ENCODE measurements at regions not wholly inside any gene's neighbourhood (a gene's known extent, or its start where the extent isn't known, plus 50 kb on each side); places are given as distances from the start of the nearest gene placed in this dataset.

- Histone ChIP-seq H3K4me1 (ENCODE audit: control insufficient read depth, low read depth, low read length) (no peaks in the 10 kb centered on the region), H3K27me3 (ENCODE audit: control insufficient read depth, insufficient read depth, low read length) (no peaks in the 10 kb centered on the region), H3K9me3 (ENCODE audit: control insufficient read depth, low read depth, low read length) (no peaks in the 10 kb centered on the region), H3K27ac (ENCODE audit: low read length) (no peak overlapping the region), H3K36me3 (ENCODE audit: control insufficient read depth, low read depth, low read length) (no peaks in the 10 kb centered on the region), H3K4me3 (ENCODE audit: low read length) (no peak overlapping the region), H3K9ac (ENCODE audit: low read length) (no peak overlapping the region)
Measured at GRCh38 chr9:99471033-99471432, 249.0 kb downstream of the SEC61B start.

DNA sequence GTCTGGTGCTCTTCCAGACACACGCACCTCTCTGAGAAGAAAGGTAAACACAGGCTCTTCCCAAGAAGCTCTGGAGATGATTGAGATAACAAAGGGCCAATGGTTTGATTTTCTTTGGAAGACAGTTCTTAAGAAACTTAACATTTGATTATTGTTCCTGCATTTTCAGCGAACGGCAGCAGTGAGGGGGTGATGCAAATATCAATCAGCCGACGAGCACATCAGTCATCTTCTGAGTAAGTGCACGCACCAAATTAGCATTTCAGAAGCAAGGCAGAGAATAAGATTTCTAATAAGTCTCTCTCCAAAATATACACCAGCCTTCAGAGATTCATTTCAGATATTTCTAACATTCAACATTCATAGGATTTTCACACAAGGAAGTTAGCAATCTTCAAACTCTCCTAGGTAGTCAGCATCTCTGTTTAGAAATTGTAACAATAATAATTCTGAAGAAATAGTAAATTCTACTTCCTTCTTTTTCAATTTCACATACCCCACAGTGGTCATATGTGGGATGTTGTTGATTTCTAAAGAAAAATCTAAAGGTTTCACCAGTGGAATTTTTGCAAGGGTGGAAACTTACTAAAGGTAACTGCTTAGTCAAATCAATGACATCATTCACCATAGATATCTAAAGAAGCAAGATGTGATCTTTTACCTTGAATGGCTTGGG, 250.3 kb downstream of the SEC61B start:
- no peak overlapping the region for H3K9ac ChIP-seq (ENCODE audit: low read length)
- no peaks in the 10 kb centered on the region for H3K27me3 ChIP-seq (ENCODE audit: control insufficient read depth, insufficient read depth, low read length)
- H3K27ac ChIP-seq (ENCODE audit: low read length) = no peak overlapping the region
- H3K9me3 ChIP-seq (ENCODE audit: control insufficient read depth, low read depth, low read length) = no peaks in the 10 kb centered on the region
- no peaks in the 10 kb centered on the region for H3K36me3 ChIP-seq (ENCODE audit: control insufficient read depth, low read depth, low read length)
- no peak overlapping the region for H3K4me3 ChIP-seq (ENCODE audit: low read length)
- peaks cover 8% of the 10 kb centered on the region for H3K4me1 ChIP-seq (ENCODE audit: control insufficient read depth, low read depth, low read length)

DNA sequence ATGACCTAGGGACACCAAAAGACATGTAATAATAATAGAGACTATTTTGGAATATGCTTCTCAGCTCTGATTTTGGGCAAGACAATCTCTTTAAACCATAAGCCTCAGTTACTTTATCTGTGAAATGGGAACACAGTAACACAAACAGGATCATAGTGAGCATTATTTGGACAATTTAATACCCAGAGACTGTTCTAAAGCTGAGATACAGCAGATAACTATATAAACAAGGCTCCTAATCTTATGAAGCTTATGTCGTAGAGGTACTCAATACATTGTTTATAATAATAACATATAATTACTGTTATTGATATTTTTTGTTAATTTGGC, 250.8 kb downstream of the SEC61B start:
- Histone ChIP-seq H3K27ac (ENCODE audit: low read length) (no peak overlapping the region), H3K9me3 (ENCODE audit: control insufficient read depth, low read depth, low read length) (no peaks in the 10 kb centered on the region), H3K36me3 (ENCODE audit: control insufficient read depth, low read depth, low read length) (no peaks in the 10 kb centered on the region), H3K4me3 (ENCODE audit: low read length) (no peak overlapping the region), H3K4me1 (ENCODE audit: control insufficient read depth, low read depth, low read length) (peaks cover 12% of the 10 kb centered on the region), H3K27me3 (ENCODE audit: control insufficient read depth, insufficient read depth, low read length) (no peaks in the 10 kb centered on the region), H3K9ac (ENCODE audit: low read length) (no peak overlapping the region)

DNA sequence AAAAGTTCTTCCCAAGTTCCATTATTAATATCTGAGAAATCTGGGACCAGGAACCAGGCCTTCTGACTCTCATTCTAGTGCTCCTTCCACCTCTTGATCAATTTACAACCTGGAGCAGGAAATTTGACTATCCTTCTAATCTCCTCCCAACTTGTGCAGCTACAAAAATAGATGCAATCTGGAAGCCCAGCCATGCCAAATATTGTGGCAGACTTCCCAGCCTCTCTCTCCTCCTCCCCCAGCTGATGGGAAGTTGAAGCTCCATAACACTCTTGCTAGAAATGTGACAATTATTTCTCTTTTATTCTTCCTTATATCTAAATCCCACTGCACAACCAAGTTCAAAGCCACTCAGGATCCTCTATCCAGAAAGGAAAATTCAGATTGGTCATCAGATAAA, 252.1 kb downstream of the SEC61B start:
- Histone ChIP-seq H3K9ac (ENCODE audit: low read length) (no peak overlapping the region), H3K36me3 (ENCODE audit: control insufficient read depth, low read depth, low read length) (no peaks in the 10 kb centered on the region), H3K27ac (ENCODE audit: low read length) (no peak overlapping the region), H3K4me1 (ENCODE audit: control insufficient read depth, low read depth, low read length) (peaks cover 12% of the 10 kb centered on the region), H3K4me3 (ENCODE audit: low read length) (no peak overlapping the region), H3K27me3 (ENCODE audit: control insufficient read depth, insufficient read depth, low read length) (no peaks in the 10 kb centered on the region), H3K9me3 (ENCODE audit: control insufficient read depth, low read depth, low read length) (no peaks in the 10 kb centered on the region)

GRCh38 chr9:99475401-99476065, 253.5 kb downstream of the SEC61B start:
- Histone ChIP-seq H3K9me3 (ENCODE audit: control insufficient read depth, low read depth, low read length) (no peaks in the 10 kb centered on the region), H3K4me1 (ENCODE audit: control insufficient read depth, low read depth, low read length) (peaks cover 12% of the 10 kb centered on the region), H3K4me3 (ENCODE audit: low read length) (no peak overlapping the region)

DNA sequence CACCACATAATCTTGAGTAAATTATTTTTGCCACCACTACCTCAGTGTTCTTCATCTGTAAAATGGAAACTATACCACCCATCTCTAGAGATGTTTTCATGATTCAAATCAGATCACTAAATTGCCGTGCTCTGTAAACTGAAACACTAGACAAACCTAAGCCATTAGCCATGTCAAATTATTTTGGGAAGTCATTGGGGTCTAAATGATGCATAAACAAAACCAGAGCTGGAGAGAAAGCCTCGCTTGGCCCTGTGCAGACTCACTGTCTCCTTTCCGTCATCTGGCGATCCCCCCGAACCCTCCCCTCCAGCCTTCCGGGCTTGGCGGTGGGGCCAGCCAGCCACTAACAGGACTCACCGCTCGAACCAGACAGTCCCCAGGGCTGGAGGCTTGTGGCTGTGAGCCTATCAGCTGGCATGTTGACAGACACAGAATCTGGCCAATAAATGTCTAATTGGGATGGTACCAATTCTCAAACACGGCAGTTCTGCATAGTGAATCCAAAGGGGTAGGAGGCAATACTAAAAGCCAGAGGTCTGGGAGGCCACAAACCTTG, 256.5 kb downstream of the SEC61B start:
- H3K4me1 ChIP-seq (ENCODE audit: control insufficient read depth, low read depth, low read length) = peaks cover 12% of the 10 kb centered on the region
- H3K4me3 ChIP-seq (ENCODE audit: low read length) = no peak overlapping the region
- H3K9me3 ChIP-seq (ENCODE audit: control insufficient read depth, low read depth, low read length) = no peaks in the 10 kb centered on the region
- no peak overlapping the region for H3K9ac ChIP-seq (ENCODE audit: low read length)
- H3K36me3 ChIP-seq (ENCODE audit: control insufficient read depth, low read depth, low read length) = no peaks in the 10 kb centered on the region
- no peaks in the 10 kb centered on the region for H3K27me3 ChIP-seq (ENCODE audit: control insufficient read depth, insufficient read depth, low read length)
- H3K27ac ChIP-seq (ENCODE audit: low read length) = no peak overlapping the region

More at GRCh38 chr9:99475401-99476065, 253.5 kb downstream of the SEC61B start:
- H3K9ac ChIP-seq (ENCODE audit: low read length) = no peak overlapping the region
- H3K36me3 ChIP-seq (ENCODE audit: control insufficient read depth, low read depth, low read length) = no peaks in the 10 kb centered on the region
- no peaks in the 10 kb centered on the region for H3K27me3 ChIP-seq (ENCODE audit: control insufficient read depth, insufficient read depth, low read length)
- no peak overlapping the region for H3K27ac ChIP-seq (ENCODE audit: low read length)

DNA sequence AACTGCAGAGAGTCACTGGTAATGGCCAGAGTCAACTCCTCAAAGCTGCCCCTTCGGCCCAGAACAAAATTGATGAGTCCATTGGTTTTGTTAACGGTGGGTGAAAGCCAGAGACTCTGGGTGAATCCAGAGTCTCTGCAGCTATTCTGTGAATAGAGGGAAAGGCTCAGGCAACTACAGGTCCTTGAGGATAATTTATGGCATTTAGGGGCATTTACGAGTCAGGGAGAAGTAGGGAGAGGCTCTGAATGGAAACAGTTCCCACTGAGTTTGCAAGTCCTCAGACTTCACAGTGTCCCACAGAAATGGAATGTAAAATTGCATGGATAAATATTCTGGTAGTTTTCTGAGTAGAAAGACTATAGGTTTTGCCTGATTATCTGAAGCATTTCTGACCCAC, 257.8 kb downstream of the SEC61B start:
- Histone ChIP-seq H3K9me3 (ENCODE audit: control insufficient read depth, low read depth, low read length) (no peaks in the 10 kb centered on the region), H3K4me1 (ENCODE audit: control insufficient read depth, low read depth, low read length) (peaks cover 12% of the 10 kb centered on the region), H3K9ac (ENCODE audit: low read length) (no peak overlapping the region), H3K4me3 (ENCODE audit: low read length) (no peak overlapping the region), H3K27ac (ENCODE audit: low read length) (no peak overlapping the region), H3K36me3 (ENCODE audit: control insufficient read depth, low read depth, low read length) (no peaks in the 10 kb centered on the region), H3K27me3 (ENCODE audit: control insufficient read depth, insufficient read depth, low read length) (no peaks in the 10 kb centered on the region)

GRCh38 chr9:99485459-99485858, 263.4 kb downstream of the SEC61B start:
- Histone ChIP-seq H3K9me3 (ENCODE audit: control insufficient read depth, low read depth, low read length) (no peaks in the 10 kb centered on the region), H3K27me3 (ENCODE audit: control insufficient read depth, insufficient read depth, low read length) (peaks cover 15% of the 10 kb centered on the region)

DNA sequence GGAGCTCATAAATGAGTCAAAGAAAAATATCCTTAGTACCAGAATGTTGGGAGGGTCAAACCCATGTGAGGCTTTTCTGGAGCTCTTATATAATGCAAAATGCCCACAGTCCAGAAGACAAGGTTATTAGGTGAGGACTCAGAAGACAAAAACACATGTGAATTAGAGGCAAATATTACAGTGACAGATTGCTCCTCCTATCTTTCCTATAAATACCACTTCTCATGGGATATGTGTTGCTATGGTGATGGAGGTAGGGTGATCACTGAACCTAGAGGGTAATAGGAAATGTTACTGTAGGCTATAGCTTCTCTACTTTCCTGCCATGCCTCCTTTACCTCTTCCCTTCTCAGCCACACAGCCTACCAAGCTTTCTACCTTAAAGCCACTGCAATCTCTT, 264.6 kb downstream of the SEC61B start:
- no peak overlapping the region for H3K4me3 ChIP-seq (ENCODE audit: low read length)
- peaks cover 15% of the 10 kb centered on the region for H3K27me3 ChIP-seq (ENCODE audit: control insufficient read depth, insufficient read depth, low read length)
- H3K36me3 ChIP-seq (ENCODE audit: control insufficient read depth, low read depth, low read length) = no peaks in the 10 kb centered on the region
- no peak overlapping the region for H3K9ac ChIP-seq (ENCODE audit: low read length)
- no peaks in the 10 kb centered on the region for H3K9me3 ChIP-seq (ENCODE audit: control insufficient read depth, low read depth, low read length)
- H3K27ac ChIP-seq (ENCODE audit: low read length) = no peak overlapping the region
- peaks cover 14% of the 10 kb centered on the region for H3K4me1 ChIP-seq (ENCODE audit: control insufficient read depth, low read depth, low read length)

More at GRCh38 chr9:99485459-99485858, 263.4 kb downstream of the SEC61B start:
- no peaks in the 10 kb centered on the region for H3K36me3 ChIP-seq (ENCODE audit: control insufficient read depth, low read depth, low read length)
- H3K9ac ChIP-seq (ENCODE audit: low read length) = no peak overlapping the region
- no peak overlapping the region for H3K27ac ChIP-seq (ENCODE audit: low read length)
- no peak overlapping the region for H3K4me3 ChIP-seq (ENCODE audit: low read length)
- peaks cover 14% of the 10 kb centered on the region for H3K4me1 ChIP-seq (ENCODE audit: control insufficient read depth, low read depth, low read length)

GRCh38 chr9:99488131-99489059, 266.3 kb downstream of the SEC61B start:
- H3K4me1 ChIP-seq (ENCODE audit: control insufficient read depth, low read depth, low read length) = peaks cover 14% of the 10 kb centered on the region
- no peak overlapping the region for H3K27ac ChIP-seq (ENCODE audit: low read length)
- H3K36me3 ChIP-seq (ENCODE audit: control insufficient read depth, low read depth, low read length) = no peaks in the 10 kb centered on the region
- H3K9ac ChIP-seq (ENCODE audit: low read length) = no peak overlapping the region
- peaks cover 15% of the 10 kb centered on the region for H3K27me3 ChIP-seq (ENCODE audit: control insufficient read depth, insufficient read depth, low read length)
- no peak overlapping the region for H3K4me3 ChIP-seq (ENCODE audit: low read length)
- H3K9me3 ChIP-seq (ENCODE audit: control insufficient read depth, low read depth, low read length) = no peaks in the 10 kb centered on the region

DNA sequence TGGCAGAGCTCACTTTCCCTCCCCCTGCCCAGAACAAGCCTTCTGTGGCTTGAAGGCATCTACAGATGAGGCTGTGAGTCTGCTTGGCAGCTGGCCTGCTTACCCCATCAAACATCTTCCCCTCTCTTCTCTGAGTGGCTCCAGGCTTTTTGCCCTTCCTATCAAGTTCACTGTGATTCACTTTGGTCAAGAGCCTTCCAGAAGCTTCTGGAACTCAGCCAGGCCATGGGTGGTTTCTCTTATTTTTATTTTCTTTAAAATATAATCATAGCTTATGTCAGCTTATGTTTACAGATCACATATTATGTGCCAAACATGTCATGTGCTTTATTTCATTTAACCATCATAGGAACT, 267.0 kb downstream of the SEC61B start:
- Histone ChIP-seq H3K4me1 (ENCODE audit: control insufficient read depth, low read depth, low read length) (peaks cover 14% of the 10 kb centered on the region), H3K4me3 (ENCODE audit: low read length) (no peak overlapping the region), H3K9ac (ENCODE audit: low read length) (no peak overlapping the region), H3K9me3 (ENCODE audit: control insufficient read depth, low read depth, low read length) (no peaks in the 10 kb centered on the region), H3K27me3 (ENCODE audit: control insufficient read depth, insufficient read depth, low read length) (peaks cover 15% of the 10 kb centered on the region), H3K27ac (ENCODE audit: low read length) (no peak overlapping the region), H3K36me3 (ENCODE audit: control insufficient read depth, low read depth, low read length) (no peaks in the 10 kb centered on the region)

Data from iPS-18a (cell line).